ENCODE measurements at regions not wholly inside any gene's neighbourhood (a gene's known extent, or its start where the extent isn't known, plus 50 kb on each side); places are given as distances from the start of the nearest gene placed in this dataset.
"Not testable (repeated sequence)": the region's sequence is repeated elsewhere in the genome, so short reads cannot be mapped to it uniquely, and the experiment has no call there.

- TF ChIP-seq, protein P1, sequence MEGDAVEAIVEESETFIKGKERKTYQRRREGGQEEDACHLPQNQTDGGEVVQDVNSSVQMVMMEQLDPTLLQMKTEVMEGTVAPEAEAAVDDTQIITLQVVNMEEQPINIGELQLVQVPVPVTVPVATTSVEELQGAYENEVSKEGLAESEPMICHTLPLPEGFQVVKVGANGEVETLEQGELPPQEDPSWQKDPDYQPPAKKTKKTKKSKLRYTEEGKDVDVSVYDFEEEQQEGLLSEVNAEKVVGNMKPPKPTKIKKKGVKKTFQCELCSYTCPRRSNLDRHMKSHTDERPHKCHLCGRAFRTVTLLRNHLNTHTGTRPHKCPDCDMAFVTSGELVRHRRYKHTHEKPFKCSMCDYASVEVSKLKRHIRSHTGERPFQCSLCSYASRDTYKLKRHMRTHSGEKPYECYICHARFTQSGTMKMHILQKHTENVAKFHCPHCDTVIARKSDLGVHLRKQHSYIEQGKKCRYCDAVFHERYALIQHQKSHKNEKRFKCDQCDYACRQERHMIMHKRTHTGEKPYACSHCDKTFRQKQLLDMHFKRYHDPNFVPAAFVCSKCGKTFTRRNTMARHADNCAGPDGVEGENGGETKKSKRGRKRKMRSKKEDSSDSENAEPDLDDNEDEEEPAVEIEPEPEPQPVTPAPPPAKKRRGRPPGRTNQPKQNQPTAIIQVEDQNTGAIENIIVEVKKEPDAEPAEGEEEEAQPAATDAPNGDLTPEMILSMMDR (IDR thresholded peaks at IDR 0.05; ENCODE audit: low read depth, low read length) = no peak
- no peak for DNase-seq (ENCODE audit: extremely low read depth, low read depth)
Observed at GRCh38 chr2:62325398-62325797, 129.5 kb downstream of the B3GNT2 start.

DNA sequence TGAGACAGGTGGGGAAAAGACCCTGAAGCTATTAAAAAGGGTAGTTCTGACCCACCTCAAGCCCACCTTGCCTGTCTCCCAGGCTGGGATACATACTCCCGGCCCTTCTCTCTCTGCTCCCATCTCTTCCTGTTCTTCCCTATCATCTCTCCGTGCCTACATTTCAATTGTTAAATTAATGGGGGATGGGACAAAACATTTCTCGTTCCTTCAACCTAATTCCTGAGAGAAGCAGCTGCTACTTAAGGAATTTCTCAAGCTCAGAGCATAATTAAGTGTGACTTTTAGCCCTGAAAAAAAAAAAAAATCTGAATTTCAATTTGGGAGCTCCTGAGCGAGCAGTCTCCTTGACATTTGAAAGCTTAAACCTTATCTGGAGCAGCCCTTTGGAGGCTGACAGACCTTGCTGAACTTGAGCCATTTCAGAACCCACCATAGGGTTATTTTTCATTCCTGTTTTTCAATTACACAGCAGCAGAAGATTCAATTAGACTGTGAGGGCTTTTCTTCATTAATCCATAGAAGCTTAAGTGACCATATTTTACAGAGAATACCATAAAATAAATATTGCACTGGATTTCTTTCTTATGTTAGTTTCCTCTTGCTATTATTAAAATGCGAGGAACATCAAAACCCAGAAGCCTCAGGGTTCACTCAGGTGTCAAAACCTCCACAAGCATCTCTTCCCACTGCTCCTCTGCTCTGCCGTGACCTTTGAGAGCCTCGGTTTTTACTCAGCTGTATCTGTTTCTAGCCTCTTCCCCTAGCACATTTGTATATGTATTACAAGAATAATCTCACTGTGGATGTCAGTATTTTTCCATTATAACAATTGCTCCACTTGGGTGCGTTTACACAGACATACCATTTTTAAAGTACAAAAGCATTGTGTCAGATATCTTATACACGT, 125.7 kb downstream of the B3GNT2 start:
- TF ChIP-seq, protein P1 (IDR thresholded peaks at IDR 0.05; ENCODE audit: low read depth, low read length) = no peak
- no peak for DNase-seq (ENCODE audit: extremely low read depth, low read depth)

DNA sequence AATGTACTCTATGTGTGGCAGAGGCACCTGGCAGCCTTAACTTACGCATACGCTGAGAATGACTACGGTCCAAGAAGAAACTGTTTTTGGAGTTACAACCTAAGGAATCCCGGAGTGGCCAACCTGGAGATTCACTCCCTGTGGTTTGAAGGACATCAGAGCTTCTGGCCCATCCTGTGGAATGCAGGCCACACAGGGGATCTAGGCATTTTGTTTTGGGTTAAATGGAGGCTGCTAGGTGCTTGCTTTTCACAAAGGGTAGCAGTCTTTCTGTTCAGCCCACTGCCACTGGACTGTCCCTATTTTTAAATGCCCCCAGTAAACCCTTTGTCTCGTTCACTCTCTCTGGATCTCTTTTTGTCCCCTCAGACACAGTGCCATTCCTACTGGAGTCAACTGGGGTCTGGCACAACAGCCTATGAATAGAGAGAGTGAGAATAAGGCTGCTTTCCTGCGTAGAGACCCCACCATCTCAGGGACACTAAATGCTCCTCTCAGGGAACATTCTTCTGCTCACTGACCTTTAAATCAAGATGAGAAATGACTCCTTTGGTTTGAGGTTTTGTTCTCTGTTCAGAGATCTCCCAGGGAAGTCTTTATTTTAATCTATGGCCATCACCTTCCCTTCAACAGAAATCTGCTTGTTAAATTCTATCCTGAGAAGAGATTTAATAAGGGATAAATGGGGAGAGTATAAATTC, 124.9 kb downstream of the B3GNT2 start:
- TF ChIP-seq, protein P1 (IDR thresholded peaks at IDR 0.05; ENCODE audit: low read depth, low read length) = no peak
- DNase-seq (ENCODE audit: extremely low read depth, low read depth) = no peak

- DNase-seq (ENCODE audit: extremely low read depth, low read depth) = not testable (repeated sequence)
Observed at GRCh38 chr2:62320137-62320536, 124.2 kb downstream of the B3GNT2 start.

- DNase-seq (ENCODE audit: extremely low read depth, low read depth) = no peak
- TF ChIP-seq, protein P1 (IDR thresholded peaks at IDR 0.05; ENCODE audit: low read depth, low read length) = no peak
Observed at GRCh38 chr2:62319070-62319469, 123.2 kb downstream of the B3GNT2 start.

DNA sequence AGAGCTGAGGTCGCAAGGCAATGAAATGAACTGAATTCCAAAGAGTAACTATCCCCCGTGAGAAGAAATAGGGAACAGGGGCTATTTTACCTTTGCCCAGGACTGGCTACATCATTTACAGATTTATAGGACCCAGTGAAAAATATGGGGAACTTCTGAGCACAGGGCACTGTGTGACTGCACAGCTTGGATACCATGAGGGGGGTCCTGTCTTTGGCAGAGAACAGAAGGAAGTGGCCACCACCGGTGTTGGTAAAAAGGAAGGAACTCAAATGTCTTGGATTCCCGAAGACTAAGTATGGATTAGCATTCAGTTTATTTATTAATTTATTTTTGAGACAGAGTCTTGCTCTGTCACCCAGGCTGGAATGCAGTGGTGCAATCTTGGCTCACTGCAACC, 119.6 kb downstream of the B3GNT2 start:
- TF ChIP-seq, protein P1 (IDR thresholded peaks at IDR 0.05; ENCODE audit: low read depth, low read length) = no peak
- DNase-seq (ENCODE audit: extremely low read depth, low read depth) = no peak

DNA sequence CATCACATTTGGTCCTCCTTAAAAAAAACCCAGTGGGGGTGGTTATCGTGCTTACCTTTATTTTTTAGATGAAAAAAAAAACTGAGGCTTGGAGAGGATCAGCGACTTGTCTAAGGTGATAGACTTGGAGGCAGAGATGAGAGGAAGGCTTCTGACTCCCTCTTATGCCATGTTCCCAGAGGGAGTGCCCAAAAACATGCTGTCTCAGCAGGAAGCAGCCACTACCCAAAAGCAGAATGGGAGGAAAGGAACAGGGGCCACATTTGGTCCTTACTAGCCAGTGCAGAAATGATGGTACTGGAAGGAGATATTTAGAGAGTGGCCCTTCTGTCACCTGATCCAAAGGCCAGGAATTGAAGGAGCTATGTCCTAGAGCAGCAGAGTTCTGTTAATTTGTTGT, 118.4 kb downstream of the B3GNT2 start:
- TF ChIP-seq, protein P1 (IDR thresholded peaks at IDR 0.05; ENCODE audit: low read depth, low read length) = no peak
- DNase-seq (ENCODE audit: extremely low read depth, low read depth) = no peak
